ENCODE measurements at regions not wholly inside any gene's neighbourhood (a gene's known extent, or its start where the extent isn't known, plus 50 kb on each side); places are given as distances from the start of the nearest gene placed in this dataset.
"Not testable (repeated sequence)": the region's sequence is repeated elsewhere in the genome, so short reads cannot be mapped to it uniquely, and the experiment has no call there.

DNA sequence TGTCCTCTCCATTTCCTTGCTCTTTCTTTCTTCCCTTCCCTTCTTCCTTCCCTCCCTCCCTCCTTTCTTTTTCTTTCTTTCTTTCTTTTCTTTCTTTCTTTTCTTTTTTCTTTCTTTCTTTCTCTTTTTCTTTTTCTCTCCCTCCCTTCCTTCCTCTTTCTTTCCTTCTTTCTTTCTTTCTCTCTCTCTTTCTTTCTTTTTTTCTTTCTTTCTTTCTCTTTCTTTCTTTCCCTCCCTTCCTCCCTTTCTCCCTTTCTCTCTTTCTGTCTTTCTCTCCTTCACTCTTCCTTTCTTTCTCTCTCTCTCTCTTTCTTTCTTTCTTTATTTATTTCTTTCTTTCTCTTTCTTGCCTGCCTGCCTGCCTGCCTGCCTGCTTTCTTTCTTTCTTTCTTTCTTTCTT, 326.8 kb upstream of the ONECUT1 start:
- not testable (repeated sequence) for DNase-seq

DNA sequence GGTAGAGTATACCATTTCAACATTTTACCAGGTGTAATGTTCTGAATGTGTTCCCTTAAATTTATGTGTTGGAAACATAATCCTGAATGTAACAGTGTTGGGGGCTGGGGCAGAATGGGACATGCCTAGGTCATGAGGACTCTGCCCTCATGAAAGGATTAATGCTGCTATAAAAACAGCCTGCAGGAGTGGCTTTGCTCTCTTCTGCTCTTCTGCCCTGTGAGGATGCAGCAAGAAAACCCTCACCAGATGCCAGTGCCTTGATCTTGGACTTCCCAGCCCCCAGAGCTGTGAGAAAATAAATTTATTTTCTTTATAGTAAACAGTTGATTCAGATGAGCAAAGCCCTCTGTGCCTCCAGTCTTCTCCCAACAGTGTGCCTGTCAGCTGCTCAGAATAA, 326.0 kb upstream of the ONECUT1 start:
- no peak for DNase-seq

- peak in 1 of 2 experiments; percentile 17 for DNase-seq
Observed at GRCh38 chr15:53115563-53115962, 325.4 kb upstream of the ONECUT1 start.

- no peak for DNase-seq
Observed at GRCh38 chr15:53114960-53115359, 324.8 kb upstream of the ONECUT1 start.

GRCh38 chr15:53110999-53111398, 320.9 kb upstream of the ONECUT1 start:
- DNase-seq: no peak

- DNase-seq: no peak
Observed at GRCh38 chr15:53108319-53108718, 318.2 kb upstream of the ONECUT1 start.

- DNase-seq: no peak
Observed at GRCh38 chr15:53107855-53108254, 317.7 kb upstream of the ONECUT1 start.

GRCh38 chr15:53106505-53107286, 316.6 kb upstream of the ONECUT1 start:
- no peak for DNase-seq

GRCh38 chr15:53102483-53102882, 312.3 kb upstream of the ONECUT1 start:
- DNase-seq: no peak

DNA sequence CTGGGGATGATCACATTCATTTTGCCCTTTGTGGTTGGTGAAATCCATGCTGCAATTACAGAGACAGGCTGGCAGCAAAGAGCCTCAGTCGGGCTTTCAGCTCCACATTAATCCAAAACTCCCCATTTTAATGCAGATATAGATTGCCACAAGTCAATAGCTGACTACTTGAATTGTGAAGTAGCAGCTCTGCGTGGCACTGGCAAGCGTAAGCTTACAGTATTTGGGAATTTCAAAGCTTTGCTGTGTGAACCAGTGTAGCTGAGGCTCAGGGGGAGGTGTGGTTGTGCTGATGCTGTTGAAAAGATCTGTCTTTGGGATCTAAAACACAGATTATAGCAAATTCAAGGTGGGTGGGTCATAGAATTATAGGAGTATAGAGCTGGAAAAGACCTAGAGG, 290.3 kb upstream of the ONECUT1 start:
- DNase-seq: no peak

DNA sequence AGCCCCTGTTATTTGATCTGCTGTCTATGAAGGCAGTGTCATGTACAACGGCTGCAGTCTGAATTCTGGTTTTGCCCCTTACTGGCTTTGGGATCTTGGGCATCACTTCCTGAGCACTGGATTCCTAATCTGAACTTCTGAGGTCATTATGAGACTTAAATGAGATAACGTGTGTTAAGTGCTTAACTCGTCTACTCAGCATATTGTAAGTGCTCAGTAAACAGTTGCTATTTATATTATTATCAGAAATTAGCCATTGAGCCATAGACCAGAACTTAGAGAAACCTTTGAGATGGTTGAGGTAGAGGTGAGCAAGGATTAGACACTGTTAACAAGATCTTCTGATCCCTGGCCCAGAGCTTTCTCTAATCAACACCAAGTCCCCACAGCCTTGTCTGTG, 284.1 kb upstream of the ONECUT1 start:
- DNase-seq: no peak

- DNase-seq: no peak
Observed at GRCh38 chr15:53072077-53072476, 281.9 kb upstream of the ONECUT1 start.

DNA sequence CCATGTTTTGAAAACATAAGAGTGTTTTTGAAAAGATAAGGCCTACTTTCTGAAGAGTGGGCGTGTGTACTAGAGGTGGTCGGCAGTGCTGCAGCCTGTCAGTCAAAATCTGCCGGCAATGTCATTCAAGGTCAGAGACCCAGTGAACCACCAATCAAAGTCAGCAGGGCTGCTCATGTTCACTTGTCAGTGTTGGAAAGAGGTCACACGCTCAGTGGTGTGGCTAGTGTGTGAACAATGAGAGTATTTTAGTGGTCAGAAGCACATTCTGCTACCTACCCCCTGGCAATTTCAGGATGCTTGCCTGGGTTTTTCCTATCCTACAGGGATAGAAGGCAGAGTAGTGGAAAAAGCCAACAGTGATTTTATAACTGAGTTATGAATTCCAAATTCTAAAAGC, 278.5 kb upstream of the ONECUT1 start:
- DNase-seq: no peak

DNA sequence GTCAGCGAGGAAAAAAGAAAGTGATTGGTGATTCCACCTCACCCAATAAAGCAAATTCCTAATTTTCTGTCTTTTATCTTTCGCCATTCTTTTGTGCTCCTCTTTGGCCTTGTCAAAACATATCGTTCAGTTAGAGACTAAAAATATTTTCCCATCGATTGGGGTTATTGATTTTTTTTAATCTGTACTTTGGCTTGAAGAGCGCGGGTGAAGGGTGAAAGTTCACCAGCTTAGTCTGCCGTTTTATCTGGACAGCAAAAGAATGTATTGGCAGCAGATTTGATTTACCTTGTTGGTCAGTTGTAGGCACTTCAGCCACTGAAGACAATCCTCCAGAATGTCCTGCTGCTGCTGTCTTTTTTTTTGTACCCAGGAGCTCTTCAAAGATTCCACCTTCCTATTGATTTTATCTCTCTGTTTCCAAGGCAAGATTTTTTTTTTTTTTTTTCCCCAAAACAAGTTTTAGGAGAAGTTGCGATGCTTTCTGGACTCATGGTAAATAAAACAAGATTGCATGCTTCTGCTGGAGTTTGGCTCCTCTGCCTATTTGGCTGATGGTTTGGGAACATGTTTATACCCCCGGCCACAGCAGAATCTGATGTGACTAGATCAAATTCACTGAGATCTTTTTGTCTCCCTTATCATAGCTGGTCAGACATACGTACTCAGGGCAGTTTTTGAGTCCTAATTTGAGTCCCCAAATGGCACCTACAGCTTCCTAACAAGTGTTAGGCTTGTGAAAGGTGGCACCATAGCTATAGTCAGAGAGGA, 269.3 kb upstream of the ONECUT1 start:
- no peak for DNase-seq

DNA sequence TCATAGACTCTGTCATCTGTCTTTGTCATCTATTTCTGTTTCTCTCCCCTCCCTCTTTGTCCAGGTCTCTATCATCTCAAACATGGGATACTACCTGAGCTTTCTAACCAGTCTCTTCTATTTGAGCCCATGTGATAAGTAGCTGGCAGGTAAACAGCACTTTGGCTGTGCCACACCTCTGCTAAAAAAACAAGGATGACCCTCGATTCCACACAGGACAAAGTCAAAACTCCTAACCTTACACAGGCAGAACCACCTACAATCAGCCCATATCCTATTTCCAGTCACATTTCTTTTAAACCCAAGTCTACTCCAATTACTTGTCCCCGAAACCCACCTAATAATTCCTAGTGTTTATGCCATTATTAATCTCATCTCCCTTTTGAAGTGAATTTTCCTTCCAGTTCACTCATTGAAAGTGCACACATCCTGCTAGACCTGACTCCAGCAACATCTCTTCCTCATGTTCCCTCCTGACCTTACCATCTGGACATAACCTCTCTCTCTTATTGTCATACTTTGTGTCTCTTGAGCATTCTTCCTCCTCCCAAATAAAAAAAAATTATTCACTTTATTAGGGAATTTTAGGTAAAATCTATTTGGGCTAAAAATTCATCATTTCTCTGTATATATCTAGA, 256.1 kb upstream of the ONECUT1 start:
- no peak for DNase-seq

- DNase-seq: no peak
Observed at GRCh38 chr15:53038655-53038941, 248.5 kb upstream of the ONECUT1 start.

- no peak for DNase-seq
Observed at GRCh38 chr15:53037904-53038654, 247.9 kb upstream of the ONECUT1 start.

GRCh38 chr15:53036641-53037040, 246.5 kb upstream of the ONECUT1 start:
- no peak for DNase-seq

DNA sequence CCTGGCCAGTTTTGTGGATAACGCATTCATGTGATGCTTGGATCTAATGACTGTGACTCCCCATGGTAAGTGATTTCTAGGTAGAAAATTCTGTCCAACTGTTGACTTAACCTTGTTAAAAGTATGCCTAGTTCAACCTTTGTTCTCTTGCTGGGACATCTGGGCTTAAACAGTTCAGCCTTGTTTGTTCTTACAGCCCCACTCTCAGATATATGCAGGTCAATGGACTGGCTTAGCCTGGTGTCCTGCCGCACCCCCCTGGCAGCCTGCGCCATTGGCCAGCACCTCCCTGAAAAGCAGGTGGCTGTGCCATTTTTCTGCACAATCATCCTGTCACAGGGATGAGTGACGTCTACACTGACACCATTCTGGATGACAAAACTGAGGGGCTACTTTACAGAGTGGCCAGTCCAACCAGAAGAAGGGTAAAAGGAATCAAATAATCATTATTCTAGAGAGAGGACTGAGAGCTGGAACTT, 244.7 kb upstream of the ONECUT1 start:
- no peak for DNase-seq

- no peak for DNase-seq
Observed at GRCh38 chr15:53033709-53034108, 243.6 kb upstream of the ONECUT1 start.

DNA sequence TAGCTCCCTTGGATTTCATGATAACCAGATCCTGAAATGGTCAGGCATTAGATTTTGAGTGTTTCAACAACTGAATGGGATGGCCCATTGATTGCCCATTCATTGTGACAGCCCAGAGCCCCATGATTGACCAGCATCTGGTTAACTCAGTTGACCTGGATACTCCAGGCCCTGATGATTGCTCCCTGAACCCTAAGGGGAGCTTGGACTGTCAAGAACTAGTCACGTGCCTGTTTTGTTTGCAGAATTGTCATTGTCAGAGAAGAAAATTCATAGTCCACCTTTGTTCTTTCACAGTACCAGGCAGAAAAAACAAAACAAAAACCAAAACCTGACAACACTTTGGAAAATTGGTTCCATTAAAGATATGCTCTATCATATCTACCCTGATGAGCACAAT, 241.3 kb upstream of the ONECUT1 start:
- no peak for DNase-seq

DNA sequence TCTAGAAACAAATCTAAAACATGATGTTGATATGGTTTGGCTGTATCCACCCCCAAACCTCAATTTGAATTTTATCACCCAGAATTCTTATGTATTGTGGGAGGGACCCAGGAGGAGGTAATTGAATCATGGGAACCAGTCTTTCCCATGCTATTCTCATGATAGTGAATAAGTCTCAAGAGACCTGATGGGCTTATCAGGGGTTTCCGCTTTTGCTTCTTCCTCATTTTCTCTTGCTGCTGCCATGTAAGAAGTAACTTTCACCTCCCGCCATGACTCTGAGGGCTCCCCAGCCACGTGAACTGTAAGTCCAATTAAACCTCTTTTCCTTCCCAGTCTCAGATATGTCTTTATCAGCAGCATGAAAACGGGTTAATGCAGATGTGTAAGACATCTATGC, 232.7 kb upstream of the ONECUT1 start:
- DNase-seq: no peak

GRCh38 chr15:53013329-53013728, 223.2 kb upstream of the ONECUT1 start:
- DNase-seq: no peak

Data from NCI-H526 (cell line).